H9 (cell line): ENCODE measurements at regions not wholly inside any gene's neighbourhood (a gene's known extent, or its start where the extent isn't known, plus 50 kb on each side); places are given as distances from the start of the nearest gene placed in this dataset.

Experiments used
- DNase-seq: peaks from one replicate; pipeline ENCODE4 v3.0.0-alpha.2; 2017
- H2AFZ ChIP-seq: one replicate; pipeline ENCODE4 v1.6.1; 2013; ENCODE audit warnings: mild to moderate bottlenecking, low read length, control low read depth, moderate library complexity
- H2AK5ac ChIP-seq: 2 replicates; pipeline ENCODE4 v1.6.1; 2013; ENCODE audit warnings: low read length, control low read depth, mixed read lengths; ENCODE audit not compliant: insufficient read length
- H2BK120ac ChIP-seq: one replicate; pipeline ENCODE4 v1.6.1; 2013; ENCODE audit warnings: low read depth, mild to moderate bottlenecking, low read length, control low read depth, inconsistent platforms; ENCODE audit not compliant: poor library complexity, severe bottlenecking
- H2BK12ac ChIP-seq: 2 replicates; pipeline ENCODE4 v1.6.1; 2013; ENCODE audit warnings: low read length, control low read depth, mixed read lengths, low read depth; ENCODE audit not compliant: insufficient read length
- H2BK15ac ChIP-seq: 2 replicates; pipeline ENCODE4 v1.6.1; 2013; ENCODE audit warnings: low read depth, low read length, control low read depth
- H2BK20ac ChIP-seq: one replicate; pipeline ENCODE4 v1.6.1; 2013; ENCODE audit warnings: low read depth, mild to moderate bottlenecking, low read length, control low read depth, inconsistent platforms; ENCODE audit not compliant: poor library complexity, severe bottlenecking
- H2BK5ac ChIP-seq: 2 replicates; pipeline ENCODE4 v1.6.1; 2013; ENCODE audit warnings: low read length, control low read depth, mixed read lengths; ENCODE audit not compliant: insufficient read length
- H3K14ac ChIP-seq: 2 replicates; pipeline ENCODE4 v1.6.1; 2013; ENCODE audit warnings: low read length, control low read depth; ENCODE audit not compliant: insufficient read depth
- H3K18ac ChIP-seq: 2 replicates; pipeline ENCODE4 v1.6.1; 2013; ENCODE audit warnings: low read depth, mild to moderate bottlenecking, mixed read lengths, low read length, control low read depth; ENCODE audit not compliant: insufficient read length
- H3K23ac ChIP-seq: 2 replicates; pipeline ENCODE4 v1.6.1; 2013; ENCODE audit warnings: low read length, control low read depth, mixed read lengths, low read depth; ENCODE audit not compliant: insufficient read length
- H3K23me2 ChIP-seq: 2 replicates; pipeline ENCODE4 v1.6.1; 2013; ENCODE audit warnings: low read depth, mild to moderate bottlenecking, mixed read lengths, low read length, control low read depth; ENCODE audit not compliant: insufficient read length, poor library complexity, severe bottlenecking
- H3K27ac ChIP-seq: 2 replicates; pipeline ENCODE4 v1.5.1; 2013; ENCODE audit warnings: low read length, control low read depth, mixed read lengths, low read depth; ENCODE audit not compliant: insufficient read length
- H3K27me3 ChIP-seq: 2 replicates; pipeline ENCODE4 v1.6.1; 2013; ENCODE audit warnings: low read length, control low read depth, inconsistent platforms; ENCODE audit not compliant: insufficient read depth
- H3K4ac ChIP-seq: 2 replicates; pipeline ENCODE4 v1.6.1; 2013; ENCODE audit warnings: low read depth, mild to moderate bottlenecking, control low read depth, inconsistent platforms, low read length, moderate library complexity
- H3K4me1 ChIP-seq: 2 replicates; pipeline ENCODE4 v1.6.1; 2013; ENCODE audit warnings: low read length, control low read depth, inconsistent platforms; ENCODE audit not compliant: insufficient read depth
- H3K4me2 ChIP-seq: 2 replicates; pipeline ENCODE4 v1.6.1; 2013; ENCODE audit warnings: low read length, control low read depth, mixed read lengths; ENCODE audit not compliant: insufficient read length, insufficient read depth
- H3K56ac ChIP-seq: 2 replicates; pipeline ENCODE4 v1.6.1; 2013; ENCODE audit warnings: low read depth, mild to moderate bottlenecking, mixed read lengths, low read length, control low read depth; ENCODE audit not compliant: insufficient read length
- H3K79me1 ChIP-seq: 2 replicates; pipeline ENCODE4 v1.6.1; 2013; ENCODE audit warnings: low read depth, mild to moderate bottlenecking, moderate library complexity, low read length, control low read depth, inconsistent platforms; ENCODE audit not compliant: insufficient read depth, poor library complexity, severe bottlenecking
- H3K79me2 ChIP-seq: 2 replicates; pipeline ENCODE4 v1.6.1; 2013; ENCODE audit warnings: low read length, control low read depth, inconsistent platforms; ENCODE audit not compliant: insufficient read depth
- H3K9ac ChIP-seq: 2 replicates; pipeline ENCODE4 v1.6.1; 2013; ENCODE audit warnings: low read length, control low read depth, mixed read lengths; ENCODE audit not compliant: insufficient read length; ENCODE audit errors: extremely low read depth
- H3K9me3 ChIP-seq: one replicate; pipeline ENCODE4 v1.6.1; 2013; ENCODE audit warnings: low read depth, low read length, inconsistent platforms; ENCODE audit not compliant: control insufficient read depth
- H3T11ph ChIP-seq: one replicate; pipeline ENCODE4 v1.6.1; 2013; ENCODE audit warnings: mild to moderate bottlenecking, low read length, control low read depth, inconsistent platforms
- H4K20me1 ChIP-seq: one replicate; pipeline ENCODE4 v1.6.1; 2013; ENCODE audit not compliant: control insufficient read depth, insufficient read length, insufficient read depth
- H4K5ac ChIP-seq: 2 replicates; pipeline ENCODE4 v1.6.1; 2013; ENCODE audit warnings: low read depth, mild to moderate bottlenecking, mixed read lengths, low read length, control low read depth; ENCODE audit not compliant: insufficient read length
- H4K8ac ChIP-seq: replicated peaks from 2 replicates; pipeline ENCODE4 v1.6.1; 2013; ENCODE audit warnings: low read length, control low read depth, mixed read lengths, low read depth; ENCODE audit not compliant: insufficient read length
- H4K91ac ChIP-seq: 2 replicates; pipeline ENCODE4 v1.6.1; 2013; ENCODE audit warnings: low read depth, mild to moderate bottlenecking, moderate library complexity, mixed read lengths, low read length, control low read depth; ENCODE audit not compliant: insufficient read length
- H3K27ac Mint-ChIP-seq, 3 experiments: 2 replicates in 2 of 3; 3 replicates in 1 of 3; pipeline ENCODE4 v1.8.0; 2020 to 2021; ENCODE audit warnings: mixed read lengths in 3 of 3, mild to moderate bottlenecking in 1 of 3, moderate library complexity in 1 of 3
- H3K27me3 Mint-ChIP-seq: 2 replicates; pipeline ENCODE4 v1.8.0; 2021; ENCODE audit warnings: low read depth, mild to moderate bottlenecking, moderate library complexity, mixed read lengths
- H3K36me3 Mint-ChIP-seq, 3 experiments: 2 replicates in 2 of 3; 3 replicates in 1 of 3; pipeline ENCODE4 v1.8.0; 2020 to 2021; ENCODE audit warnings: low read depth in 3 of 3, mixed read lengths in 3 of 3; ENCODE audit not compliant: insufficient read depth in 1 of 3
- H3K4me1 Mint-ChIP-seq, 2 experiments: 2 replicates each; pipeline ENCODE4 v1.8.0; 2020; ENCODE audit warnings: mixed read lengths in 2 of 2
- H3K4me3 Mint-ChIP-seq, 2 experiments: 2 replicates in 1 of 2; 3 replicates in 1 of 2; pipeline ENCODE4 v1.8.0; 2020 to 2021; ENCODE audit warnings: mild to moderate bottlenecking in 2 of 2, mixed read lengths in 2 of 2, moderate library complexity in 1 of 2
- H3K9me3 Mint-ChIP-seq, 2 experiments: 2 replicates in 1 of 2; 3 replicates in 1 of 2; pipeline ENCODE4 v1.8.0; 2020; ENCODE audit warnings: mild to moderate bottlenecking in 2 of 2, mixed read lengths in 2 of 2, moderate library complexity in 1 of 2
- WGBS: extraction: QIAGEN DNeasy Blood & Tissue Kit; methylation state at CpG from one replicate; pipeline ENCODE4 v1.1.7; 2013; ENCODE audit warnings: missing lambda C conversion rate, low lambda C conversion rate, mixed read lengths; ENCODE audit not compliant: insufficient read length; ENCODE audit errors: extremely low coverage; 5-methylcytosine and 5-hydroxymethylcytosine counted together
- TF ChIP-seq, protein P1 (sequence below): fragments of 200-600 bp; sonication (generic); conservative IDR thresholded peaks from 3 replicates; pipeline ENCODE4 v1.8.0; 2021; ENCODE audit warnings: antibody characterized with exemption, mild to moderate bottlenecking

DNA sequence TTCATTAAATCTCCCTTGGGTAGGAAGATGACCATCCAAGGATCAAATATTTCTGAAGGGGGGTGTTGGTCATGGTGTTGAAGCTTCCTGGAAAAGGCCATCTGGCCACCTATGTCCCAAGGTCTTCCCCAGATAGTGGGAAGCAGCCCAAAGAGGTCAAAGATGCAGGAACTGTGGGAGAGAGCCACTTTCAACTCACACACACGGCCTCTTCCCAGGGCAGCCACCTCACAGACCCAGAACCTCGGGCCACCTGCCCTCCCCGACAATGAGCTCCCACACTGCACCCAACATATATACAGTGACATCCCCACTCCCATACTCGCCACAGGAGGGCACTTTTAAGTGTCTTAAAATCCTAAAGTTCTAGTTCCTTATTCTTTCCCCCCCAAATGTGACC, 164.5 kb upstream of the ETV3 start:
- H3K23me2 ChIP-seq, result no peaks in the 10 kb centered on the region
- H2BK12ac ChIP-seq, result no peak overlapping the region
- H3K27me3 ChIP-seq, result no peaks in the 10 kb centered on the region
- no peak overlapping the region for H3K9ac ChIP-seq
- H4K8ac ChIP-seq, result no peak overlapping the region
- peaks cover 8% of the 10 kb centered on the region for H3K27me3 Mint-ChIP-seq
- H3K27ac ChIP-seq, result no peak overlapping the region
- TF ChIP-seq, protein P1, sequence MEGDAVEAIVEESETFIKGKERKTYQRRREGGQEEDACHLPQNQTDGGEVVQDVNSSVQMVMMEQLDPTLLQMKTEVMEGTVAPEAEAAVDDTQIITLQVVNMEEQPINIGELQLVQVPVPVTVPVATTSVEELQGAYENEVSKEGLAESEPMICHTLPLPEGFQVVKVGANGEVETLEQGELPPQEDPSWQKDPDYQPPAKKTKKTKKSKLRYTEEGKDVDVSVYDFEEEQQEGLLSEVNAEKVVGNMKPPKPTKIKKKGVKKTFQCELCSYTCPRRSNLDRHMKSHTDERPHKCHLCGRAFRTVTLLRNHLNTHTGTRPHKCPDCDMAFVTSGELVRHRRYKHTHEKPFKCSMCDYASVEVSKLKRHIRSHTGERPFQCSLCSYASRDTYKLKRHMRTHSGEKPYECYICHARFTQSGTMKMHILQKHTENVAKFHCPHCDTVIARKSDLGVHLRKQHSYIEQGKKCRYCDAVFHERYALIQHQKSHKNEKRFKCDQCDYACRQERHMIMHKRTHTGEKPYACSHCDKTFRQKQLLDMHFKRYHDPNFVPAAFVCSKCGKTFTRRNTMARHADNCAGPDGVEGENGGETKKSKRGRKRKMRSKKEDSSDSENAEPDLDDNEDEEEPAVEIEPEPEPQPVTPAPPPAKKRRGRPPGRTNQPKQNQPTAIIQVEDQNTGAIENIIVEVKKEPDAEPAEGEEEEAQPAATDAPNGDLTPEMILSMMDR, result no peak
- H2BK120ac ChIP-seq, result no peak overlapping the region
- H3K56ac ChIP-seq, result no peak overlapping the region
- H2BK5ac ChIP-seq, result no peak overlapping the region
- H3K79me2 ChIP-seq, result no peaks in the 10 kb centered on the region
- no peak overlapping the region for H2BK20ac ChIP-seq
- H4K91ac ChIP-seq, result no peak overlapping the region
- no peak overlapping the region; a peak in 1 of 7 replicates for H3K27ac Mint-ChIP-seq
- no peak overlapping the region for H3K4me3 Mint-ChIP-seq
- H3K4me2 ChIP-seq, result no peak overlapping the region
- no peaks in the 10 kb centered on the region for H3K79me1 ChIP-seq
- DNase-seq, result no peak
- H3K4me1 ChIP-seq, result no peaks in the 10 kb centered on the region
- H3K9me3 Mint-ChIP-seq, result no peaks in the 10 kb centered on the region
- H2AFZ ChIP-seq, result no peak overlapping the region
- H3K9me3 ChIP-seq, result no peaks in the 10 kb centered on the region
- no peak overlapping the region for H2AK5ac ChIP-seq
- no peaks in the 10 kb centered on the region for H4K20me1 ChIP-seq
- no peaks in the 10 kb centered on the region for H3K36me3 Mint-ChIP-seq
- H3K14ac ChIP-seq, result no peak overlapping the region
- no CpG with 5 or more reads among the region's 4 CpGs for WGBS
- H3K4me1 Mint-ChIP-seq, result peaks cover 0 to 2% of the 10 kb centered on the region in 2 experiments; a peak in 2 of 4 replicates
- H2BK15ac ChIP-seq, result no peak overlapping the region
- no peak overlapping the region for H4K5ac ChIP-seq
- no peak overlapping the region for H3K23ac ChIP-seq
- no peak overlapping the region for H3K18ac ChIP-seq
- H3T11ph ChIP-seq, result no peak overlapping the region
- no peak overlapping the region for H3K4ac ChIP-seq
